HEK293 (cell line): ENCODE measurements at regions not wholly inside any gene's neighbourhood (a gene's known extent, or its start where the extent isn't known, plus 50 kb on each side); places are given as distances from the start of the nearest gene placed in this dataset.

ENCODE experiments used
- CTCF ChIP-seq: fragments of 450-650 bp; formaldehyde crosslinking; IDR thresholded peaks from 2 replicates; pipeline ENCODE4 v1.5.1; 2016; ENCODE audit warnings: missing biosample characterization, missing genetic modification characterization
- KLF9 ChIP-seq: fragments of 450-650 bp; formaldehyde crosslinking; IDR thresholded peaks from 2 replicates; pipeline ENCODE4 v1.5.1; 2016; ENCODE audit warnings: missing biosample characterization, missing genetic modification characterization, low read depth
- ZBTB7A ChIP-seq: fragments of 450-650 bp; formaldehyde crosslinking; IDR thresholded peaks from 2 replicates; pipeline ENCODE4 v1.5.1; 2016; ENCODE audit warnings: low read depth, missing biosample characterization, missing genetic modification characterization
- ZNF549 ChIP-seq: fragments of 450-650 bp; IDR thresholded peaks from 2 replicates; pipeline ENCODE4 v1.5.1; 2018; ENCODE audit warnings: missing biosample characterization, missing genetic modification characterization, mild to moderate bottlenecking, inconsistent platforms, moderate library complexity
- ZNF776 ChIP-seq: fragments of 450-650 bp; formaldehyde crosslinking; IDR thresholded peaks from 2 replicates; pipeline ENCODE4 v1.5.0; 2017; ENCODE audit warnings: missing biosample characterization, missing genetic modification characterization, borderline replicate concordance
- TF ChIP-seq, protein P1 (sequence below): IDR thresholded peaks from 2 replicates; pipeline ENCODE4 v1.6.1; 2011; ENCODE audit warnings: mild to moderate bottlenecking, low read depth, low read length, borderline replicate concordance
- TF ChIP-seq, protein P2 (sequence below): fragments of 450-650 bp; formaldehyde crosslinking; IDR thresholded peaks from 2 replicates; pipeline ENCODE4 v1.5.1; 2016; ENCODE audit warnings: missing biosample characterization, missing genetic modification characterization

DNA sequence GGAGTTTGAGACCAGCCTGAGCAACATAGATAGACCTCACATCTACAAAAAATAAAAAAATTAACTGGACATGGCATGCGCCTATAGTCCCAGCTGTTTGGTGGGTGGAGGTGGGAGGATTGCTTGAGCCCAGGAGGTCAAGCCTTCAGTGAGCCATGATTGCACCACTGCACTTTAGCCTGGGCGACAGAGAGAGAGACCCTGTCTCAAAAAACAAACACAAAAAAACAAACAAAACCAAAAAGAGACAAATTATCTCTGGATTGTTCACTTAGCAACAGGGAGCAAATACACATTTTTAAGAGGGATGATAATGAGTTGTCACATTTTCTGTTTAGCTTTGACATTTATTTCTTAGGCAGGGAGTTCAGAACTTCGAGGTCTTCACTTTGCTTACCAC, 155.4 kb downstream of the CEP135 start:
- TF ChIP-seq, protein P1, sequence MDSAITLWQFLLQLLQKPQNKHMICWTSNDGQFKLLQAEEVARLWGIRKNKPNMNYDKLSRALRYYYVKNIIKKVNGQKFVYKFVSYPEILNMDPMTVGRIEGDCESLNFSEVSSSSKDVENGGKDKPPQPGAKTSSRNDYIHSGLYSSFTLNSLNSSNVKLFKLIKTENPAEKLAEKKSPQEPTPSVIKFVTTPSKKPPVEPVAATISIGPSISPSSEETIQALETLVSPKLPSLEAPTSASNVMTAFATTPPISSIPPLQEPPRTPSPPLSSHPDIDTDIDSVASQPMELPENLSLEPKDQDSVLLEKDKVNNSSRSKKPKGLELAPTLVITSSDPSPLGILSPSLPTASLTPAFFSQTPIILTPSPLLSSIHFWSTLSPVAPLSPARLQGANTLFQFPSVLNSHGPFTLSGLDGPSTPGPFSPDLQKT = no peak
- no peak for TF ChIP-seq ZBTB7A (tag by site-specific recombination)
- TF ChIP-seq, protein P2, sequence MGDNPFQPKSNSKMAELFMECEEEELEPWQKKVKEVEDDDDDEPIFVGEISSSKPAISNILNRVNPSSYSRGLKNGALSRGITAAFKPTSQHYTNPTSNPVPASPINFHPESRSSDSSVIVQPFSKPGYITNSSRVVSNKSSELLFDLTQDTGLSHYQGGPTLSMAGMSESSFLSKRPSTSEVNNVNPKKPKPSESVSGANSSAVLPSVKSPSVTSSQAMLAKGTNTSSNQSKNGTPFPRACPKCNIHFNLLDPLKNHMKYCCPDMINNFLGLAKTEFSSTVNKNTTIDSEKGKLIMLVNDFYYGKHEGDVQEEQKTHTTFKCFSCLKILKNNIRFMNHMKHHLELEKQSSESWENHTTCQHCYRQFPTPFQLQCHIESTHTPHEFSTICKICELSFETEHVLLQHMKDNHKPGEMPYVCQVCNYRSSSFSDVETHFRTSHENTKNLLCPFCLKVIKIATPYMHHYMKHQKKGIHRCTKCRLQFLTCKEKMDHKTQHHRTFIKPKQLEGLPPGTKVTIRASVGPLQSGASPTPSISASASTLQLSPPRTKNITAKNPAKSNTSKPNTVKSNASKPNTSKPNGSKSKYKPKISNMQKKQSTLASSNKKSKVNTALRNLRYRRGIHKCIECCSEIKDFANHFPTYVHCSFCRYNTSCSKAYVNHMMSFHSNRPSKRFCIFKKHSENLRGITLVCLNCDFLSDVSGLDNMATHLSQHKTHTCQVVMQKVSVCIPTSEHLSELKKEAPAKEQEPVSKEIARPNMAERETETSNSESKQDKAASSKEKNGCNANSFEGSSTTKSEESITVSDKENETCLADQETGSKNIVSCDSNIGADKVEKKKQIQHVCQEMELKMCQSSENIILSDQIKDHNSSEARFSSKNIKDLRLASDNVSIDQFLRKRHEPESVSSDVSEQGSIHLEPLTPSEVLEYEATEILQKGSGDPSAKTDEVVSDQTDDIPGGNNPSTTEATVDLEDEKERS (tag by site-specific recombination) = no peak
- no peak for TF ChIP-seq ZNF776 (tag by site-specific recombination)
- no peak for TF ChIP-seq KLF9
- TF ChIP-seq CTCF (tag by site-specific recombination) = no peak
- no peak for TF ChIP-seq ZNF549
